ENCODE measurements at regions not wholly inside any gene's neighbourhood (a gene's known extent, or its start where the extent isn't known, plus 50 kb on each side); places are given as distances from the start of the nearest gene placed in this dataset.

DNA sequence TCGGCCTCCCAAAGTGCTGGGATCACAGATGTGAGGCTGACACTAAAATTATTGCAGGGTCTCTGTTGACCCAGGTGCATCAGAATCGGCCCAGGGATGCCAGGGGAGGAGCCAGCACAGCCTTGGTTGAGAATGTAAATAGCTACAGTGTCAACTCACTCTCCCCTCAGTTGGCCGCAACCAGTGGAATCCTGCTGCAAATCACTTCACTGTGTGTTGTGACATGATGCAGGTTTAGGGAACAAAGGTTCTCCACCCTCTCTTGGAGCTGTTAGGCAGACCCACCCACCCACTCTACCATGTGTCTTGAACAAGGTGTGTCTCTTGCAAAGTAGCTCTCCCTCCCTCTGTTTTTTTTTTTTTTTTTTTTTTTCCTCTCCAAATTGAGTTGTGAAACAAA, 60.5 kb upstream of the SOD1 start (continued):
- TF ChIP-seq JUND (IDR thresholded peaks at IDR 0.05; ENCODE audit: low read length) (no peak), ASH2L (IDR thresholded peaks at IDR 0.05; ENCODE audit: low read length) (no peak)
